IPS-NIHi7 (cell line): ENCODE measurements at regions not wholly inside any gene's neighbourhood (a gene's known extent, or its start where the extent isn't known, plus 50 kb on each side); places are given as distances from the start of the nearest gene placed in this dataset.
"Not testable (repeated sequence)": the region's sequence is repeated elsewhere in the genome, so short reads cannot be mapped to it uniquely, and the experiment has no call there.

Experiments used
- DNase-seq: peaks from one replicate; pipeline ENCODE4 v3.0.0; 2012; ENCODE audit warnings: mixed read lengths; ENCODE audit errors: extremely low spot score

- DNase-seq = no peak
Measured at GRCh38 chr14:105636935-105637334, 110.6 kb downstream of the TMEM121 start.

- not testable (repeated sequence) for DNase-seq
Measured at GRCh38 chr14:105637345-105637744, 111.0 kb downstream of the TMEM121 start.

GRCh38 chr14:105639969-105640931 lies 113.9 kb downstream of the TMEM121 start:
- not testable (repeated sequence) for DNase-seq

GRCh38 chr14:105641075-105641937 lies 114.9 kb downstream of the TMEM121 start:
- no peak for DNase-seq

- not testable (repeated sequence) for DNase-seq
Measured at GRCh38 chr14:105641951-105642350, 115.6 kb downstream of the TMEM121 start.

GRCh38 chr14:105642486-105642885 lies 116.1 kb downstream of the TMEM121 start:
- DNase-seq = not testable (repeated sequence)

- DNase-seq = not testable (repeated sequence)
Measured at GRCh38 chr14:105643406-105644052, 117.1 kb downstream of the TMEM121 start.

- DNase-seq = not testable (repeated sequence)
Measured at GRCh38 chr14:105644053-105644435, 117.7 kb downstream of the TMEM121 start.

GRCh38 chr14:105644457-105644856 lies 118.1 kb downstream of the TMEM121 start:
- not testable (repeated sequence) for DNase-seq

GRCh38 chr14:105644891-105645290 lies 118.5 kb downstream of the TMEM121 start:
- not testable (repeated sequence) for DNase-seq

- DNase-seq = not testable (repeated sequence)
Measured at GRCh38 chr14:105645389-105645788, 119.0 kb downstream of the TMEM121 start.

- no peak for DNase-seq
Measured at GRCh38 chr14:105646175-105646574, 119.8 kb downstream of the TMEM121 start.

GRCh38 chr14:105646711-105647281 lies 120.4 kb downstream of the TMEM121 start:
- not testable (repeated sequence) for DNase-seq

- not testable (repeated sequence) for DNase-seq
Measured at GRCh38 chr14:105647426-105647783, 121.0 kb downstream of the TMEM121 start.

- DNase-seq = no peak
Measured at GRCh38 chr14:105647784-105648608, 121.6 kb downstream of the TMEM121 start.

- DNase-seq = not testable (repeated sequence)
Measured at GRCh38 chr14:105648609-105649535, 122.5 kb downstream of the TMEM121 start.

GRCh38 chr14:105652317-105652716 lies 125.9 kb downstream of the TMEM121 start:
- not testable (repeated sequence) for DNase-seq

- not testable (repeated sequence) for DNase-seq
Measured at GRCh38 chr14:105653921-105654320, 127.5 kb downstream of the TMEM121 start.

GRCh38 chr14:105659255-105659654 lies 132.9 kb downstream of the TMEM121 start:
- not testable (repeated sequence) for DNase-seq
